ENCODE measurements at regions not wholly inside any gene's neighbourhood (a gene's known extent, or its start where the extent isn't known, plus 50 kb on each side); places are given as distances from the start of the nearest gene placed in this dataset.

- peak; percentile 21 for DNase-seq (ENCODE audit: low spot score)
- ATAC-seq: no peak
- intact Hi-C loops (cut with DNase I): no loop called here
Measured at GRCh38 chr1:29824511-29825273, 588.4 kb downstream of the PTPRU start.

GRCh38 chr1:29824025-29824424 is 587.7 kb downstream of the PTPRU start:
- DNase-seq (ENCODE audit: low spot score) (peak; percentile 31), ATAC-seq (no peak)
- intact Hi-C loops (cut with DNase I): no loop called here

DNA sequence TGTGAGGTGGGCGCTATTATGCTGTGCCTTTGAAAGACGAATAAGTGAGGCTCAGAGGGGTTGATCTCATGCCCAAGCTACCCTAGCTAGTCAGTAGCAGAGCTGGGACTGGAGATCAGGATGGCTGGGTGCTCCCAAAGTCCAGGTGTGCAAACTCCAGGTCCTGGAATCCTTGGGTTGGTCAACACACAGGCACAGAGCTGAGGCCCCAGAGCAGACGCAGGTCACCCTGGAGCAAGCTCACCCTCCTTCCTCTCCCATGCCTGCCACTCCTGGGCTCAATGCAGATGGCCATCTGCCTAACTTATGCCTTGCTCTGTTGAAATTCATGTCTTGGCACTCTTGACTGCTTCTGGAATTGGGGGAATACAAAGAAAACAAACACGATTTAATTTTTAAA is 587.2 kb downstream of the PTPRU start:
- intact Hi-C loops (cut with DNase I): no loop called here
- peak; percentile 12 for DNase-seq (ENCODE audit: low spot score)
- no peak for ATAC-seq

DNA sequence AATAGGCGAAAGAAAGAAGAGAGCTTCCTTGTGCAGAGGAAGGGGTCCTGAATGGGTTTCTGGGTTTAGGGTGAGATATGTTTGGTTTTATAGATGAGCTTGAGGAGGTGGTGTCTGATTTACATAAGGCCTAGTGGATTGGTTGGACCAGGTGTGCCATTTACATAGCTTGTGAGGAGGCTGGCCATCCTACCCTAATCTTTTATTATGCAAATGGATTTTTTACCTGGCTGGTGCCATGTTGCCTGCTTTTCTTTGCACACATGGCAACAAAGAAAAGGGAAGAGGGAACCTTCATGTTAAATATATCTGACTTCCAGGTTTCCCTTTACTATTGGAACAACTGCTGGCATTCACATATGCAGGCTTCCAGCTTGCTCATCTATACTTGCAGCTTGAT is 585.3 kb downstream of the PTPRU start:
- intact Hi-C loops (cut with DNase I): no loop called here
- no peak for ATAC-seq
- no peak for DNase-seq (ENCODE audit: low spot score)

DNA sequence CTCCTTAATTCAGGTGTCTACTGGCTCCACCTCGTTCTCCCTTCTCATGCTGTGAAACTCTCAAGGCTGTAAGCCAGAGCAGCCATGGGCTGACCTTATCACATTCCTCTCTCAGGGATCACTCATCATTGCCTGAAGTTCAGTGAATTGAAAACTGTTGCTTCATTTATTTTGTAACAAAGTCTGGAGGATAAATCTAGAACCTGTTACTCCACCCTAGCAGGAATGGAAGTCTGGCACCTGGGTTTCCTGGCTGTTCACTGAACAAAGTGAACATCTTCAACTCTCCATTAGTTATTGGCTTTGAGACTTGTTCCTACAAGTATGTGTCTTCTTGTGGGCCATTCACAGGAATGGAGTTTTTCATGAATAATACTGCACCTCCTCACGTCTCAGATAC is 584.1 kb downstream of the PTPRU start:
- ATAC-seq (no peak), DNase-seq (ENCODE audit: low spot score) (no peak)
- intact Hi-C loops (cut with DNase I): no loop called here

- DNase-seq (ENCODE audit: low spot score) (no peak), ATAC-seq (no peak)
- intact Hi-C loops (cut with DNase I): no loop called here
Measured at GRCh38 chr1:29812408-29813135, 576.2 kb downstream of the PTPRU start.

- ATAC-seq (no peak), DNase-seq (ENCODE audit: low spot score) (no peak)
- intact Hi-C loops (cut with DNase I): no loop called here
Measured at GRCh38 chr1:29811727-29812407, 575.5 kb downstream of the PTPRU start.

DNA sequence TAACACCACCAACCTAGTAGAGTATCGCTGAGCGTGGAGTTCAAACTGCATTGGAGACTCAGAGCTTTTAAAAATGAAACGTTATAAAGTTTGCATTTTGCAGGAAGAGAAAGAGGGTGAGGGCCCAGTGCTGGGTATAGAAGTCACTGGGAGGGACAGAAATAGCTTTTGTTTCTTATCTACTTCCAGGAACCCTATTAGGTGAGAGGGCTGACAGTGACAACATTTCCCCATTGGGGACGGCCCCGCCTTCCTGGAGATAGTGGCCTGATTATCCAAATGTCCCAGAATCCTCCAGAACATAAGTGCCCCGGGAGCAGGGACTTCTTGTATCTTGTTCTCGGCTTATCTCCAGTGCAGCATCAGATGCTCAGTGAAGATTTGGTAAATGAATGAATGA is 574.9 kb downstream of the PTPRU start:
- no peak for DNase-seq (ENCODE audit: low spot score)
- no peak for ATAC-seq
- intact Hi-C loops (cut with DNase I): no loop called here

GRCh38 chr1:29810121-29811120 is 574.1 kb downstream of the PTPRU start:
- DNase-seq (ENCODE audit: low spot score) (no peak), ATAC-seq (no peak)

DNA sequence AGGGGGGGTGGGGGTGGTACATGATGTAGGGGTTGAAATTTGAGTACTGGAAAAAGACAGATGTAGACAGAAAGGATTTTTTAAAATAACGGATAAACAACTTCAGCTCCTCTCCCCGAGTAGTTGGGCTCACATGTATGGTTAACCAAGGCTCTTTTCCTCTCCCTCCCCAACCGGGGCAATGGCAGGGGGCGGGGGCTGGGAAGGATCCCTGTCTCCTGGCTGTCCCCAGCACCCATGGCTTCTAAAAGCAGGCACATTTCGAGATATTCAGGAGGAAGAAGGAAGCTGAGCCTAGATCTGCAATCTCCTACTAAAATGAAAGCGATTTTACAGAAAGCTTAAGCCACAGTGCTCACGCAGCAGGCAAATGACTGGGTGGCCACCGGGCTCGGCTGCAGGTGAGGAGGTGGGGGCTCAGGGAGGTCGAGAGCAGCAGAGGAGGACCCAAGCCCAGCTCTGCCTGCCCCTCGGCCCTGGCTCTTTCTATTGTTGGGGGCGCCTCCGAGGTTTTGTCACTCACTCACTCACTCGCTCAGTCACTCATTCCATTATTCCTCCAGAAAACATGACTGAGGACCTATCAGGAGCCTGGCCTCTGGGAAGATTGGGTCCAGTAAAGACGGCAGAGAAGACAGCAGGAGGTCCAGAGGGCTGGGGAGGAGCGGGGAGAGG is 573.3 kb downstream of the PTPRU start:
- intact Hi-C loops (cut with DNase I): no loop called here
- ATAC-seq: no peak
- DNase-seq (ENCODE audit: low spot score): no peak

More at GRCh38 chr1:29810121-29811120, 574.1 kb downstream of the PTPRU start:
- intact Hi-C loops (cut with DNase I): no loop called here

DNA sequence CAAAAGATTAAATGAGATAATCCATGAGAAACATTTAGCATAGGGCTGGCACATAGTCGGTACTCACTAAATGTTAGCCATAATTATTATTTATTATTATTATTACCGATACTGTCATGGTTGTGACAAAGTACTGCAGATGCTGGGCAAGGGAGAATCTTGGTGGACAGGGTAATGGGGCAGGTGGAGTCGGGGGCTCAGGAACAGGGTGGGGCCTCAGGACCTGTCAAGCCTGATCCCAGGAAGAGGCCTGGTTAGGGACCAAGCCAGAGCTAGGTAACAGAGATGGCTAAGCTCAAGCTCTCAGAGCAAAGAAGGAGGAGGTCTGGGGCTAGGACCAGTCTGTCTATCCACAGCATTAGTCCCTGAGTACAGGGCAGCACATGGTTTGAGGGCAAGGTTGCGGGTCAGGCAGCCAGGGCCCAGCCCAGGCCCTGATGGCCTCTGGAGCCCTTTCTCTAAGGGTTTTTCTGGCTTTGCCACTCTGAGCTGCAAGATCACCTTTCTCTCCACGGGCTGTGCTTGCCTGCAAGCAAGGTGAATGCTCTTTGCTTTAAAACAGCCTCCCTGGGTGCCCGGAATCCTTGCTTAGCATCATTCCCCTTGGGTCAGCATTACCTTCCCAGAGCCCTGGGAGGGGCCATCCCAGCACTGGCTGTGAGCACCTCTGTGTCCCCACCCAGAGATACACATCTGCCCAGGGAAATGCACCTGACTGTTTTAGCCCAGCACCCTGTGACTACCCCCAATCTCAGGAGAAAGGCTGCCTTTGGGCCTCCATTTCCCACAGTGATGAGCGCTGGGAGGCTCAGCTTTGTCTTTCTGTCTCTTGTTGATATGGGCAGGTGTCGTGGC is 572.0 kb downstream of the PTPRU start:
- DNase-seq (ENCODE audit: low spot score) (no peak), ATAC-seq (no peak)
- intact Hi-C loops (cut with DNase I): no loop called here

DNA sequence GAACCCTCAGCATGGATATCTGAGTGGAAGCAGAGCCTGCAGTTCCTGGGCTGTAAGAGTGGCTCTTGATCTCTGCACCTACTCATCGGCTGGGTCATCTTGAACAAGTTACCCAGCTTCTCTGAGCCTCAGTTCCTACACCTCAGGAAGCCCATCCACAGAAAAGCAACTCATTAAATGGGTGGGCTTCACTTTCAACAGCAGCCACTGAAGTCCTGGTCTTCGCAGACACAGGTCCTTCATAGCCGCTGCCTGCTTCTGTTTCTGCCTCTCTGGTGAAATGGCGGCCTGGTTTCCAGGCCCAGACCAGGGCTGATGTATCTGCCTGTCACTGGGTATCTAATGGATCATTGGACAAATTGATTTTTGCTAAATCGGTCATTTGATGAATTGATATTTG is 571.4 kb downstream of the PTPRU start:
- DNase-seq (ENCODE audit: low spot score) (no peak), ATAC-seq (no peak)
- intact Hi-C loops (cut with DNase I): no loop called here

GRCh38 chr1:29806646-29807319 is 570.5 kb downstream of the PTPRU start:
- ATAC-seq: no peak
- no peak for DNase-seq (ENCODE audit: low spot score)
- intact Hi-C loops (cut with DNase I): no loop called here

DNA sequence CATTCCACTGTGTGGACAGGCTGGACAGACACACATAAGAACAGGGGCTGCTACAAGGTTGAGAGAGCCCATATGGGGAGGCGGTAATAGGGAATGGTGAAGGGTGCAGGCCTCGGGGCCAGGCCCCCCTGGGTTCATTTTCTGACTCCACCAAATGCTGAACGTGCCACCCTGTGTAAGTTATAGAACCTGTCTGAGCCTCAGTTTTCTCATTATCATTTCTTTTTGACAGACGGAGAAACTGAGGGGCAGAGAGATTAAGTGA is 569.5 kb downstream of the PTPRU start:
- DNase-seq (ENCODE audit: low spot score): no peak
- no peak for ATAC-seq
- intact Hi-C loops (cut with DNase I): no loop called here

- DNase-seq (ENCODE audit: low spot score) (no peak), ATAC-seq (no peak)
- intact Hi-C loops (cut with DNase I): no loop called here
Measured at GRCh38 chr1:29805122-29805895, 569.0 kb downstream of the PTPRU start.

DNA sequence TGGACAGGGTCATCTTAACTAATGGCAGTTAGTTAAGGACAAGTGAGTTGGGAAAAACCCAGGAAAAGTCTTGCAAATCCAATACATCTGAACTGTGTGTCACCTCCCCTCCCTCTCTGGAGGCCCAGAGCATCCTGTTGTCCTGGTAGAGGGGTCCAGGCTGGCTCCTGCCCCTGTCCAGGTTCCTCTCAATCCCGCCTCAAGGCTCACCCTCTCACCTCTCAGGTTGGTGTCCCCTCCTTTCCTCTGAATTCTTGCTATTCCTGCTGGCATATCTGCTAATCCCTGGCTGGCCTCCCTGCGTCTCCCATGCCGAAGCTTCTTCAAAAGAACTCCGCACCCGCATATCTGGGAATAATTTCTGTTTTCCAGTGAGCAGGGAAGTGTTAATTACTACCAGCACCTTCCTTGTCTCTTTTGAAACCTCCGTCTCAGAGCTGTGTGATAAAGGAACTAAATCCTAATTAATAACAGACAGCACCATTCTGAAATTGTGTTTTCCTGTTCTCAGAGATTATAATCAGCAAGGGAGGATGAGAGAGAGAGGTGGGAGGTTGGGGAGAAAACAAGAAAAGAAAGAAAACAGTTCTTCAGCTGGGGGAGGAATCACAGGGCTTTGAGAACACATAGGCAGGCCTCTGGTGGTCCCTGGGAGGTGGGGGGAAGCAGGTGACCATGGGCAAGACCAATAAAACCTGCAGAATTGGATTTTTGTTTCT is 568.0 kb downstream of the PTPRU start:
- no peak for DNase-seq (ENCODE audit: low spot score)
- intact Hi-C loops (cut with DNase I): no loop called here
- no peak for ATAC-seq

Data from sciatic nerve (tissue), 2 donors.